B cell (primary cell): ENCODE measurements at regions not wholly inside any gene's neighbourhood (a gene's known extent, or its start where the extent isn't known, plus 50 kb on each side); places are given as distances from the start of the nearest gene placed in this dataset.

Source experiments
- ATAC-seq: fragments of 200-7000 bp; cut with Tn5 transposase; one replicate; pipeline ENCODE4 v1.10.0; 2021; ENCODE audit warnings: low read depth, mild to moderate bottlenecking, moderate number of reproducible peaks, moderate library complexity
- CTCF ChIA-PET: fragments of 350-600 bp; sonication (Branson Sonifier 250); formaldehyde crosslinking; loops from one replicate; lab custom pipeline; 2021; ENCODE audit warnings: antibody characterized with exemption, inconsistent platforms; lab: Charles Lee
- POLR2A ChIA-PET: fragments of 350-600 bp; sonication (Branson Sonifier 250); formaldehyde crosslinking; loops from one replicate; lab custom pipeline; 2021; ENCODE audit warnings: antibody characterized with exemption; lab: Charles Lee
- DNase-seq: peaks from one replicate; pipeline ENCODE4 v3.0.0; 2013
- H2AFZ ChIP-seq: 2 replicates; pipeline ENCODE4 v1.6.1; 2012; ENCODE audit warnings: mild to moderate bottlenecking, low read depth, low read length; ENCODE audit not compliant: insufficient read depth, poor library complexity, severe bottlenecking
- H3K27ac ChIP-seq, 2 donors: 1 replicate in 1 of 2; 2 replicates in 1 of 2; pipeline ENCODE4 v1.5.1; 2012 to 2013; ENCODE audit warnings: low read length in 2 of 2, mild to moderate bottlenecking in 2 of 2, moderate library complexity in 1 of 2
- H3K27me3 ChIP-seq, 4 experiments: fragments of 200-600 bp in 1 of 4; sonication (generic) in 1 of 4; replicated peaks in 1 of 4; 1 replicate in 2 of 4; 2 replicates in 2 of 4; pipeline versions ENCODE4 v1.6.1 to v1.7.0; 2013 to 2016; ENCODE audit warnings: low read length in 3 of 4, mild to moderate bottlenecking in 2 of 4, mixed read lengths in 1 of 4, moderate library complexity in 1 of 4; ENCODE audit not compliant: insufficient read depth in 4 of 4, control insufficient read depth in 3 of 4; ENCODE audit errors: control extremely low read depth in 1 of 4
- H3K36me3 ChIP-seq, 2 experiments: replicated peaks in 1 of 2; 1 replicate in 1 of 2; 2 replicates in 1 of 2; pipeline versions ENCODE4 v1.6.1 to v1.7.1; 2013; ENCODE audit warnings: low read length in 1 of 2; ENCODE audit not compliant: insufficient read depth in 2 of 2, control insufficient read depth in 1 of 2; ENCODE audit errors: control extremely low read depth in 1 of 2, extremely low read depth in 1 of 2
- H3K4me1 ChIP-seq, 2 donors: fragments of 200-600 bp in 1 of 2; sonication (generic) in 1 of 2; 1 replicate in 1 of 2; 2 replicates in 1 of 2; pipeline versions ENCODE4 v1.5.1 to v1.6.1; 2013 to 2017; ENCODE audit warnings: low read length in 2 of 2; ENCODE audit not compliant: control insufficient read depth in 2 of 2, insufficient read depth in 2 of 2
- H3K4me2 ChIP-seq: replicated peaks from 2 replicates; pipeline ENCODE3; 2012; ENCODE audit warnings: mild to moderate bottlenecking, low read depth, low read length; ENCODE audit not compliant: poor library complexity, severe bottlenecking
- H3K4me3 ChIP-seq, 5 experiments: fragments of 200-600 bp in 1 of 5; sonication (generic) in 1 of 5; 1 replicate in 3 of 5; 2 replicates in 2 of 5; pipeline versions ENCODE4 v1.5.1 to v1.7.0; 2011 to 2016; ENCODE audit warnings: low read length in 4 of 5, mild to moderate bottlenecking in 4 of 5, low read depth in 2 of 5, control low read depth in 1 of 5, moderate library complexity in 1 of 5; ENCODE audit not compliant: insufficient read depth in 1 of 5; ENCODE audit errors: control extremely low read depth in 1 of 5, extremely low read depth in 1 of 5
- H3K79me2 ChIP-seq: fragments of 200-600 bp; sonication (generic); one replicate; pipeline ENCODE4 v1.6.0; 2016; ENCODE audit warnings: low read length; ENCODE audit not compliant: control insufficient read depth, insufficient read depth
- H3K9ac ChIP-seq: fragments of 200-600 bp; sonication (generic); 2 replicates; pipeline ENCODE4 v1.6.1; 2017; ENCODE audit warnings: mild to moderate bottlenecking, low read length, moderate library complexity
- H3K9me3 ChIP-seq, 3 donors: one replicate each; pipeline versions ENCODE4 v1.6.1 to v1.7.1; 2013; ENCODE audit warnings: low read length in 2 of 3; ENCODE audit not compliant: control insufficient read depth in 2 of 3, insufficient read depth in 1 of 3; ENCODE audit errors: control extremely low read depth in 1 of 3
- H4K20me1 ChIP-seq: 2 replicates; pipeline ENCODE4 v1.6.0; 2012; ENCODE audit warnings: mild to moderate bottlenecking, low read length; ENCODE audit not compliant: insufficient read depth, control insufficient read depth, poor library complexity, severe bottlenecking
- H3K27ac Mint-ChIP-seq: one replicate; pipeline ENCODE4 v1.8.0; 2021; ENCODE audit warnings: mixed read lengths
- H3K27me3 Mint-ChIP-seq: one replicate; pipeline ENCODE4 v1.8.0; 2021; ENCODE audit warnings: mixed read lengths
- H3K4me1 Mint-ChIP-seq: one replicate; pipeline ENCODE4 v1.8.0; 2021; ENCODE audit warnings: mixed read lengths
- H3K4me3 Mint-ChIP-seq: one replicate; pipeline ENCODE4 v1.8.0; 2021; ENCODE audit warnings: mixed read lengths
- H3K9me3 Mint-ChIP-seq: one replicate; pipeline ENCODE4 v1.8.0; 2022; ENCODE audit warnings: mixed read lengths; ENCODE audit not compliant: insufficient read depth
- EZH2 ChIP-seq: IDR thresholded peaks from 2 replicates; pipeline ENCODE4 v1.6.1; 2012; ENCODE audit warnings: borderline replicate concordance, low read depth, mild to moderate bottlenecking, moderate library complexity, low read length; ENCODE audit not compliant: insufficient read depth, poor library complexity, severe bottlenecking
- WGBS: methylation state at CpG from one replicate; pipeline ENCODE4 v1.1.5; 2013; ENCODE audit warnings: missing lambda C conversion rate; ENCODE audit not compliant: insufficient coverage; 5-methylcytosine and 5-hydroxymethylcytosine counted together
- intact Hi-C: fragments of 100-400 bp; cut with micrococcal nuclease; formaldehyde crosslinking; loops from one replicate; pipeline ENCODE4 v1.10.0; 2022
- TF ChIP-seq, protein P1 (sequence below): fragments of 200-600 bp; IDR thresholded peaks from one replicate; pipeline ENCODE4 v1.8.0; 2022; ENCODE audit warnings: antibody characterized with exemption, mild to moderate bottlenecking

DNA sequence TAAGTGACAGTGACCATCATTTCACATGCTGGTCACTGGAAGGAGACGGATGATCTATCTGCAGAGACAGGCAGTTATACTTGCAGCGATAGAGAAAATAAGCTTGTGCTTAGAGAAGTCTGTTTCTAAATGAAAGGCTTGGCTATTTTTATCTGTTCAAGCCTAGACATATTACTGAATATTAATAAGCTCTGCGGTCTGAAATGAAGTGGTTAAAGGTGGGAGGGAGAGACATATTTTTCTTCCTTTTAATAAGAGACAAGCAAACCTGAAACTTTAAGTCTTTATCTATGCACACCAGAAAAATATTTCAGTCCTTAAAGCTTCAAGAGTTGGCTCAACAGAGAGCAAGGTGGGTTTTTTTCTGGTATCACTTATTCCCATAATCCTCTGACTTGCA lies 99.0 kb downstream of the CD200R1L start:
- Mint-ChIP-seq H3K4me1 (peaks cover 12% of the 10 kb centered on the region), H3K9me3 (no peaks in the 10 kb centered on the region), H3K27ac (no peak overlapping the region), H3K4me3 (no peak overlapping the region), H3K27me3 (no peaks in the 10 kb centered on the region)
- ChIA-PET CTCF (interaction anchor here (1.6 to 5.1 kb wide), 3 partner anchors 12 to 232 kb away, joined by 6 to 27 read pairs (median 18); no protein-coding TSS in a partner anchor), POLR2A (interaction anchor here (0.7 kb wide), 1 partner anchor 1093 kb away, joined by 3 read pairs; no protein-coding TSS in a partner anchor)
- no peaks in the 10 kb centered on the region for H3K79me2 ChIP-seq
- no peak overlapping the region for H2AFZ ChIP-seq
- H3K4me3 ChIP-seq = no peak overlapping the region
- H3K27me3 ChIP-seq = no peaks in the 10 kb centered on the region
- intact Hi-C loops = no loop called here
- TF ChIP-seq, protein P1, sequence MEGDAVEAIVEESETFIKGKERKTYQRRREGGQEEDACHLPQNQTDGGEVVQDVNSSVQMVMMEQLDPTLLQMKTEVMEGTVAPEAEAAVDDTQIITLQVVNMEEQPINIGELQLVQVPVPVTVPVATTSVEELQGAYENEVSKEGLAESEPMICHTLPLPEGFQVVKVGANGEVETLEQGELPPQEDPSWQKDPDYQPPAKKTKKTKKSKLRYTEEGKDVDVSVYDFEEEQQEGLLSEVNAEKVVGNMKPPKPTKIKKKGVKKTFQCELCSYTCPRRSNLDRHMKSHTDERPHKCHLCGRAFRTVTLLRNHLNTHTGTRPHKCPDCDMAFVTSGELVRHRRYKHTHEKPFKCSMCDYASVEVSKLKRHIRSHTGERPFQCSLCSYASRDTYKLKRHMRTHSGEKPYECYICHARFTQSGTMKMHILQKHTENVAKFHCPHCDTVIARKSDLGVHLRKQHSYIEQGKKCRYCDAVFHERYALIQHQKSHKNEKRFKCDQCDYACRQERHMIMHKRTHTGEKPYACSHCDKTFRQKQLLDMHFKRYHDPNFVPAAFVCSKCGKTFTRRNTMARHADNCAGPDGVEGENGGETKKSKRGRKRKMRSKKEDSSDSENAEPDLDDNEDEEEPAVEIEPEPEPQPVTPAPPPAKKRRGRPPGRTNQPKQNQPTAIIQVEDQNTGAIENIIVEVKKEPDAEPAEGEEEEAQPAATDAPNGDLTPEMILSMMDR = no peak
- no peak for TF ChIP-seq EZH2
- no peak overlapping the region for H3K9ac ChIP-seq
- H3K4me1 ChIP-seq = peaks cover 0 to 7% of the 10 kb centered on the region in 2 donors
- 100% methylated on average over 1 of the region's 3 CpGs for WGBS
- H3K9me3 ChIP-seq = no peaks in the 10 kb centered on the region
- no peak overlapping the region for H3K4me2 ChIP-seq
- no peak overlapping the region for H3K27ac ChIP-seq
- no peaks in the 10 kb centered on the region for H3K36me3 ChIP-seq
- H4K20me1 ChIP-seq = no peaks in the 10 kb centered on the region
- no peak for DNase-seq
- no peak for ATAC-seq

DNA sequence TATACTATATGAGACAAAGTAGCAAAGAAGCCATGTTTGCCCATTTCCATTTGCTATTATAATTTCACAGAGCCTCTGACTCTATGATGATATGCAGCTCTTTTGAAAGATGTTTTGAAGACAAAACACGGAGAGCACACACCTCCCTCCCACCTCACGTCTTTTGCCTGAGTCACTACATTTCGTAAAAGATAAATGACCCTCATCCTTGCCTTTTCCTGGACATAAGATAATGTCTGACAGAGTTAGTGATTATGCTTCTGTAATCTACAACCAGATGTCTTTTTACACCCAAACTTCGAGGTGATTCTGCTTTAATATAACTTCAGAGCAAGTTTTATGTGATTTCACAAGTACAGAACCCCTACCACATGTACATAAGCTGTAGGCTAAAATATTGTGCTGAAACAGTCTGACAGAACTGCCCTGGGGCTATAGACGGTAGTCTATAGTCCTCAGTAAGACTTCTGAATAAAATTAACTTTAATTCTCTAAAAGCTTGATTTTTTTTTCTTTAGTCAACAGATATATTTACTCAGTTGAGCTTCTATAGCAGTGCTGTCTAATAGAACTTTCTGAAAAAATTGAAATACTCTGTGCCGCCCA lies 99.9 kb downstream of the CD200R1L start:
- peaks cover 2 to 7% of the 10 kb centered on the region in 2 donors for H3K4me1 ChIP-seq
- ChIA-PET CTCF (interaction anchor here (0.7 to 5.1 kb wide), 4 partner anchors 12 to 1815 kb away, joined by 4 to 27 read pairs (median 12); no protein-coding TSS in a partner anchor), POLR2A (interaction anchor here (0.7 kb wide), 1 partner anchor 49 kb away, joined by 8 read pairs; no protein-coding TSS in a partner anchor)
- no peak overlapping the region for H2AFZ ChIP-seq
- H3K27ac ChIP-seq = no peak overlapping the region
- H3K27me3 ChIP-seq = no peaks in the 10 kb centered on the region
- H3K4me1 Mint-ChIP-seq = peaks cover 13% of the 10 kb centered on the region
- H3K27ac Mint-ChIP-seq = no peak overlapping the region
- H3K4me2 ChIP-seq = no peak overlapping the region
- no peaks in the 10 kb centered on the region for H3K27me3 Mint-ChIP-seq
- no peaks in the 10 kb centered on the region for H3K9me3 ChIP-seq
- WGBS = no CpG with 5 or more reads among the region's 6 CpGs
- no peak overlapping the region for H3K4me3 ChIP-seq
- ATAC-seq (no peak), DNase-seq (no peak)
- H3K4me3 Mint-ChIP-seq = no peak overlapping the region
- H3K9ac ChIP-seq = no peak overlapping the region
- H3K36me3 ChIP-seq = no peaks in the 10 kb centered on the region
- H3K79me2 ChIP-seq = no peaks in the 10 kb centered on the region
- H3K9me3 Mint-ChIP-seq = no peaks in the 10 kb centered on the region
- TF ChIP-seq, protein P1 = no peak
- no peak for TF ChIP-seq EZH2
- no peaks in the 10 kb centered on the region for H4K20me1 ChIP-seq
- intact Hi-C loops = no loop called here
